Ramos (cell line): ENCODE measurements at regions not wholly inside any gene's neighbourhood (a gene's known extent, or its start where the extent isn't known, plus 50 kb on each side); places are given as distances from the start of the nearest gene placed in this dataset.

Experiments used
- in situ Hi-C: fragments of 300-500 bp; cut with MboI; formaldehyde crosslinking; loops from one replicate; pipeline ENCODE4 v1.14.3; 2022; ENCODE audit warnings: low sequenced_read_pairs; ENCODE audit not compliant: unreplicated experiment

DNA sequence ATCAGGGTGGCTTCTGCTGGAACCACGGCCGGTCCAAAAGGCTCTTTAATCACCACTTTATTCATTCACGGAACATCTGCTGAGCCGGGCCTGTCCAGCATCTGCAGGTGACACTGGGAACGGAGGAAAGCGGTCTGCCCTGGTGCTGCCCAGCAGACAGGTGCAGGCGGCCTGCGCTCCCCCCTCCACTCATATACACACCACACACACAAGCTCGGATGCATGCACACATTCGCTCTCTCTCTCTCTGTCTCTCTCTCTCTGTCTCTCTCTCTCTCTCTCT is 736.9 kb downstream of the BRD1 start:
- in situ Hi-C loops, result no loop called here

DNA sequence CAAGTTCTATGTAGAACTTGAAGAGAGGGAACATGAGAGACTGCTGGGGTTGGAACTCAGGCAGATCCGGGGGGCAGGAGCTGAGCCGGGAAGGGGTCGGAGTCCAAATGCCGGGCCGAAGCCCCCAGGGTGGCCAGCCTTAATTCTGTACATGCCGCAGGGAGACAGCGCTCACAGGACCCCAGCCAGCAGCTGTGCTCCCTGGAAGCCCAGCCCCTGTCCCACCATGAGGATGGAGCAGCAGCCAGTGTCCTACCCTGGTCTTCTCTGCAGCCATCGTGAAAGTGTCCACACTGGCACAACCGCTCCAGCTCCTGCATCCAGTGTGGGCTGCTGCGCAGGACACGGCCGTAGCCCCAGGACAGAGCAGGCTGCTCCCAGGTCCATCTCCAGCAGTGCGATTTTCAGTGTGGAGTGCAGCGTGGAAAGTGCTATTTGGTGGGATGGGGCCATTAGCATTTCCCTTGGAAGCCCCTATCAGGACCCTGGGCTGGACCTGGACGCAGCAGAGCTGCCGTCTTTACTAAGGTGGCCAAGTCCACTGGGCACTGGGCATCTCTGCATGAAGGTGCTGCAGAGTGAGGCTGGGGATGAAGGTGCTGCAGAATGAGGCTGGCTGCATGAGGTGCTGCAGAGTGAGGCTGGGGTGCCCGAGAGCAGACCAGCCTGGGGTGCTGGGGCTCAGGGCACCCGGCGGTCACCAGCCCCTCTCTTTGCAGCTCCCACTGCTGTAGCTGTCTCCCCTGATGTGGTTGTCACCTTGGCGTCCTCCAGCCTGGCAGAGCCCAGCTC is 737.4 kb downstream of the BRD1 start:
- in situ Hi-C loops, result no loop called here

DNA sequence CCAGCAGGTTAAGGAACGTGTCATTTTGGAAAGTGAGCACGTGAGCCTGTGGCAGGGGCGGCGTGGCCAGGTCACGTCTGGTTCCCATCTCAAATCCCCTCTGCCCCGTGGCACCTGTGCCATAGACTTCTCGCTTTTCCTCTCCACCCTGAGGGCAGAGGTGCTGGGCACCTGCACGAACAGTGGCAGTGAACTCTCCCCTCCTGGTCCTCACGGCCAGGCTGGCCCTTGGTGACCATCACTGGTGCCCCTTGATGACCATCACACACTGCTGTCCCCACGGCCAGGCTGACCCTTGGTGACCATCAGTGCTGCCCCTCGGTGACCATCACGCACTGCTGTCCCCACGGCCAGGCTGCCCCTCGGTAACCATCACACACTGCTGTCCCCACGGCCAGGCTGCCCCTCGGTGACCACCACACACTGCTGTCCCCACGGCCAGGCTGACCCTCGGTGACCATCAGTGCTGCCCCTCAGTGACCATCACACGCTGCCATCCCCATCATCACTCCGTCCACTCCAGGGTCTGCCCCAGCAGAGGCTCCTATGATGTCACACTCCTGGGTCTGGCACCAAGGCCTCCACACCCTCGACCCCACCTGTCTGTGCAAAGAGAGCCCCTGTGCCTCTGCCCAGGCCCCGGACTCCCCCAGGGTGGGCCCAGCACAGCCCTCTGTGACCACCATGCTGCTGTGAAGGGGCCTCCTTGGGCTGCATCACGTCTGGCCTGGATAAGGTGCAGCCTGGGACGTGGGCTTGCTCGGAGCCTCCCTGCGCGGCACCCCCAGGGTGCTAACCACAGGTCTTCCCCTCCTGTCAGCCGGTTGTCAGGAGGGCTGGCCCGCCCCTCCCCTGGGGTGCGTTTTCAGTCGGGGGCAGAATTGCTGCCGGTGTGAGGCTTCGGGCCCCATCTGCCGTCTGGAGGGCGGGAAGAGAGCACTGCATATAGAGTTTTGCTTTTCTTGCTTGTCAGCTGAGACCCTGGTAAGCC is 738.6 kb downstream of the BRD1 start:
- in situ Hi-C loops, result no loop called here

DNA sequence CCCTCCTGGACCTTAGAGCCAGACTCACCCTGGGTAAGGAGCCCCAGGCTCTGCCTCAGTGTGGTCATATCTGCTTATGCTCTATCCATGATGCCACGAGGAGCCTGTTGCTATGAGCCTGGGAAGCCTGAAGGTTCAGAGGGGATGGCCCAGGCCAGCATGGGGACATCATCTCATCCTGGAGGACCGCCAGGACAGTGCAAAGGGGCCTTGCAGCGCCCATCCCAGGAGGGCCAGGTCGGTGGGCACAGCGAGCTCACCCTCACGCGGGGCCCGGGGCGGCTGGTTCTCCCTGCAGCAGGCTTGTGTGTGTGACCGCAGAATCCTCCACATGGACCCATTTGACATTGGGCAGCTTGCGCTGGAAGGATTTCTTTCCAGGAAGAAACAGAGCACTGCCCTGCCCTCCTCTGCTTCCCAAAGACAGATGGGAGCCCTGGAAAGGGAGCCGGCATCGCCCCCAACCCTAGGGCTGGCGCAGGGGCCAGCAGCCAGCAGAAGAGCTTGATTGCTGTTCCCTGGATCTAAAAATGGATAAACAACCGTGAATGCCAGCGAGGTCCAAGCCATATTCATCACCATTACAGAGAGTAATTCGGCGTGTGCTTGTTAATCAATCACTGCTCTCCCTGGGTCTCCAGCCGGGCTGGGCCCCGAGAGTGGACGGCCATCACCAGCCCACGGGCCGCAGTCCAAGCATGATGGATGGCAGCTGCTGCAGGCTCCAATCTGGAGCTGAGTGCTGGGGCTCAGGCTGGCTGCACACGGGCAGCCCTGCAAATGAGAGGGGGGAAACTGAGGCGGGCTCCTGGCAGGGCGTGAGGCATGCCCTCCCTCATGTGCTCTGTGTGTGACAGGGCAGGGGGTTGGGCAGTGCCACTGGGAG is 739.7 kb downstream of the BRD1 start:
- in situ Hi-C loops, result no loop called here

DNA sequence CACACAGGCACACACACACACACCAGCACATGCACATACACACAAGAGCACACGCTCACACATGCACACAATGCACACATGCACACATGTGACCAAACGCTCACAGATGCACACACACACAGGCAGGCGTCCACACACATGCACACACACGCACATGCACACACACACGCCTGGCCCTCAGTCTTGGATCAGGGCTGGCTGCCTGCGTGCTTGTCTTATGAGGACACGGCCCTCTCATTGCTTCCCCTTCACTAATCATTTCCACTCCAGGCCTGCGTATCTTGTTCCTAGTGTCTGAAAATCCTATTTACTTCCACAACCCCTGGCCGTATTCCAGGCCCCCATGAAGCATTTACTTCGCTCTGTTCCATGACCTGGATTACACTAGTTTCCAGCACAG is 740.5 kb downstream of the BRD1 start:
- in situ Hi-C loops, result no loop called here

DNA sequence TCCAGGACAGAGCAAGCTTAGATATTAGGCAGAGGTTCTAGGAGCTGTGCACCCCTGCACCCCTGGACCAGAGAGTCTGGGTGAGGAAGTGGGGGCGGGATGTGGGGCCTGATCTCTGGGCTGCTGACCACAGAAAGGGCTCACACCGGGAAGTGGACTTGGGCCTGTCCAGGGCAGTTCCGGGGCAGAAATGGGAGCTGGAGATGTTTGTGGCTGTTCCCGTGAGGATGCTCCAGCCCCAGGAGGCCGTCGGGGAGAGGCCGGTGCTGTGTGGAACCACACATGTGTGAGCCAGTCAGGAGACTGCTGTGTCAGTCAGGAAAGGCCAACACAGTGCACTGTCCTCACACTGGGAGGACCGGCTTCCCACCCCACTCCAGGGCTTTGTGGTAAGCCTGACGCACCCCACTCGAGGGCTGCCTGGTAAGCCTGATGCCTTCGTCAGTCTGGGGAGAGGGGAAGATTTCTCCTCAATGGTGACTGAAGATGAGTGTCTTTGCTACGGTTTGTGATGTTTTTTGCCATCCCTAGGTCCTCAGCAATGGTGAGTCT is 741.0 kb downstream of the BRD1 start:
- in situ Hi-C loops, result no loop called here

DNA sequence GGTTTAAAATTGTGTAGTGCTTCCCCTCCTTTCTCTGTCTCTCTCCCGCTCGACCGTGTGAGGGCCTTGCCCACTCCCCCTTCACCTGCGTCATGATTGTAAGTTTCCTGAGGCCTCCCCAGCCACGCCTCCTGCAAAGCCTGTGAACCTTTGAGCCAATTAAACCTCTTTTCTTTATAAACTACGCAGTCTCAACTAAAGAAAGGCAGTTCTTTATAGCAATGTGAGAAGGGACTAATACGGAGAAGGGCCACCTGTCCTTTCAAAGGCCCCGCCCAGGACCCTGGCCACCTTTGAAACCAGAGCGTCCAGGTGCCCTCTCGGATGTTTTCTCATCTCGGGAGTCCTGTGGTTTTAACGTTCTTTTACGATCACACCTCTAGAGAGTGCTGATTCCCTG is 741.5 kb downstream of the BRD1 start:
- in situ Hi-C loops, result no loop called here

DNA sequence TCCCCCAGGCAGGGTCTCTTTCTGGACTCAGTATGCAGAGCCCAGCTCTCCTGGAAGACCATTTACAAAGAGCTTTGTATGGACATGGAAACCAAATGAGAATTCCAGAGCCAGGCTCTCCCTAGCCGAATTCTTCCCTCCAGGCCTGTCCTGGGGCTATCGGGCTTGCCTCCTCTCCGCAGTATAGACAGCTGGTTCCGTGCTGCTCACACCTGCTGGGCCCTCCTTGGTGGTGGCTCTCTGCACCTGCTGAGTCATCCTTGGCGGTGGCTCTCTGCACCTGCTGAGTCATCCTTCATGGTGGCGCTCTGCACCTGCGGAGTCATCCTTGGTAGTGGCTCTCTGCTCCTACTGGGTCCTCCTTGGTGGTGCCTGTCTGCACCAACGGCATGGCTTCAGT is 743.5 kb downstream of the BRD1 start:
- in situ Hi-C loops, result no loop called here

DNA sequence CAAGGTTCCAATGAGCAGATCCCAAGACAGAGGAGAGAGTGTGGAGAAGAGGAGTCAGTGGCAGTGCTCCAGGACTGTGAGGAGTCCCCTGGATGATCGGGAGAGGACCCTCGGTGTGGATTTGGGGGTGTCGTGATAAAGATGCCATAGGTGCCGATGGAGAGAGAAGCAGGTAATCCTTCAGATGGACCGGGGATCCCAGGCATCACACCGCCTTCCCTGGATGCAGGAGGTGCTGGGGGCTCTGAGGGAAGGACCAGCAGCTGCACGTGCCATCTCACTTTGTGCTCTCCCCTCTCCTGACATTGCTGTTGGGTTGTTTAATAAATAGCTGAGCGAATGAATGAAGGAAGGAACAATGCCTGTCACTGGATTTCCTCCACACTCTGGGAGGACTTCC is 744.1 kb downstream of the BRD1 start:
- in situ Hi-C loops, result no loop called here

DNA sequence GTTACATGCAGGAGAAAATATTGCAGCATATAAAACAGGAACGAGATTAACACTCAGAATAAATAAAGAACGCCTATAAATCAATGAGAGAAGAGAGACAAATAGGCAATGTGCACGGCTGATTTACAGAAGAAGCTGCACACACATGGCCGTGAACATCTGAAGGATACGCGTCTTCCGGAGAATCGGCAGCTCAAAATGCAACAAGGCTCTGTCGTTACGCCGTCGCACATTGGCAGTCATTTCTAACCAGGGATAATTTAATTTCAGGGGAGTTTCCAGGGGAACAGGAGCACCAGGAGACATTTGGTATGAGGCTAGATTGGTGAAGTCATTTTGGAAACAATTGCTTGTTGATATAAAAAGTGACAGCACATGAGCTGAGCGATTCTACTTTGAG is 745.2 kb downstream of the BRD1 start:
- in situ Hi-C loops, result no loop called here

DNA sequence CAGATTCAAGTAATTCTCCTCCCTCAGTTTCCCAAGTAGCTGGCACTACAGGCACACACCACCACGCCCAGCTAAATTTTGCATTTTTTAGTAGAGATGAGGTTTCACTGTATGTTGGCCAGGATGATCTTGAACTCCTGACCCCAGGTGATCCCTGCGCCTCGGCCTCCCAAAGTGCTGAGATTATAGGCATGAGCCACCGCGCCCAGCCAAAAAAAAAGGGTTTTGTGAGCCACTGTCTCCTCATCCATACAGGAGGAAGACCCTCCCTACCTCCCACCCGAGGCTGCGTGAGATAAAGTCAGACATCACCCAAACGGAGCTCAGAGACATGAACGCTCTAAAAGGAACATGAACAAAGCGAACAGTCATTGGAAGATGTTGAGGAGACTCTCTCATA is 745.7 kb downstream of the BRD1 start:
- in situ Hi-C loops, result no loop called here

DNA sequence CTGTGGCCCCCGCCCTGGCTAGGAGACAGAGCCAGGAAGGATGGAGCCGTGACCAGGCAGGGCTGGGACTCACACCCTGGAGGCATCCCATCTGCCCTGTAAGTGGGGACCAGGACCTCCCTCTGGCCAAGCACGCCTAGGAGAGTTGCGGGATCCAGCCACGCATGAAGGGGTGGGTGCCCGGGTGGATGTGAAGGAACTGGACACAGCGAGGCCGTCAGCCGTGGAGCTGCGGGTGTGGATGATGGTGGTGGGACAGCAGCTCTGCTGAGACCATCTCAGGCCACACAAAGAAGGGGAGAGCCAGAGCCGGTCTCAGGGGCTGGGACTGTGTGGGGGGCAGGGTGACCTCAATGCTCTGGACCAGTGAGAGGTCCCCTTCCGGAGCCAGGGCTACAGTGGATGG is 746.4 kb downstream of the BRD1 start:
- in situ Hi-C loops, result no loop called here

DNA sequence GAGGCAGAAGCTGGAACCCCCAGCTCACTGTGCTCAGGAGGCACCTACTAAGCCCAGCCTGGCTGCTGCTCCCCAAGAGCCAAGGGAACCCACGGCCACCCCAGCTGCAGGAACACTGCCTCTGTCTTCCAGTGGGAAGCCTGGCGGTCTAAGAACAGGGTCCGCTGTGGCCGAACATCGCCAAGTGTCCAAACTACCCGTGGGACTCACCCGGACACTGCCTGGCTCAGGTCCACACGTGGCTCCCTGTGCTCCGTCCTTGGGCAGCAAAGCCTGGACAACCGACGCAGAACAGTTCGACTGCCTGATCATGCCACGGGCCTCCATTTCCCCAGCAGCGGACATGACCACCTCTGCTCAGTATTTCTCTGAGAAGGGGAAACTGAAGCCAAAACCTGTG is 747.0 kb downstream of the BRD1 start:
- in situ Hi-C loops, result no loop called here

DNA sequence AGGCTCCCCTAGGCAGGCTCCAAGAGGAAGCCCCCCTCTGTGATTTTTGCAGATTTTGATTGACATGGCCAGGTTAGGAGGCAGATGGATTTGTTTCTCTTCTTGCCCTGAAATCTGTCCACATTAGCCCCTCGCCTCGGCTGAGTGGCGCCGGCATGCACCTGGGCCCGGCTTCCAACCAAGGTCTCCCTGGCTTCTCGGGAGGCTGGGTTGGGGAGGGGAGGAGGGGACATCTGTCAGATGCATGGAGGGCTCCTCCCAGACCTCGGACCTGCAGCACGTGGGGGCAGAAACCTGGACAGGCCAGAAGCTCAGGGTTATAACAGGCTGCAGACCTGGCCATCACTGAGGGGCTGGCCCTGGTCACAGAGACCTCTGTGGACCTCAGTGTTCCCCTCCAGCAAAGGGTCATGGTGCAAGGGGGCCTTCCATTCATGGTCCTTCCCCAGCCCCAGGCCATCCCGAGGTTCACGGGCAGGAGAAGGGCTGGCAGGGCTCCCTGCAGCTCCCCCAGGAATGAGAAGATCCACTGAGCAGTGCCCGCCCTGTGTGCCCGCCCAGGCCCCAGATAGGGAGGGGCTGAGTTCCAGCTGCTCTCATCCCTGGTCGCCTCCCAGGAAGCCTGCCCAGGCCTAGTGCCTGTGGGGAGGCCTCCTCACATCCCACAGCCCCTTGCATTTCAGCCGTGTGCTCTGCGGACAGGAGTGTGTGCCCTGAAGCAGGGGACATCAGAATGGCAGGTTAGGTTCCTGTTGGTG is 747.8 kb downstream of the BRD1 start:
- in situ Hi-C loops, result no loop called here

DNA sequence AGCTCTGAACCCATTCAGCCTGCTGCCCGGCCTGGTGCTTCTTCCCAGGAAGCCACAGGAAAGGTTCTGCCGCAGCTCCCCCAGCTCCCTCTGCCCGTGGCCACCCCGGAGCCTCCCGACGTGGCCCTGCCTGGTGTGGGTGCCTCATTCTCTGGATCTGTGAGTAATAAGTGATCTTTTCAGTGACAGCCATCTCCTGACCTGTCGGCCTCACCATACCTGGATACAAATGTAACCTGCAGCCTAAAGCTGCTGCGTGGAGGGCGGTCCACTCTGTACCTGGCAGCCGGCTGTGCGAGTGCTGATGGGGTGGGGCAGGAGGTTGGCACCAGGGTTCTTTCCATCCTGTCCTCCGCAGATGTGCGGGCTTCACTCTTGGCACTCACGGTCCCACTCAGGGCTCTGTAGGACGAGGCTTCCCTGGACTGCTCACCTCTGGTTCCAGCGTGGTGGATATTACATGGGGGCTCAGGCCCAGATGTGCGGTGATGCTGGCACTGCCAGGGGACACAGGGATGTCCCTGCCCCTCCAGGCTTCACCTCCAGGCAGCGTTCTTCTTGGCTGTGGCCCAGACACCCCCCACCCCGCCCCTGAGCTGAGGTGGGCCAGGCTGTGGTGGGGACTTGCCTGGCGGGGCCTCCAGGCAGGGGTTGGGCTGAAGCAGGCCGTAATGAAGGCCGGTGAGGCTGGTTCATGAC is 748.5 kb downstream of the BRD1 start:
- in situ Hi-C loops, result no loop called here

DNA sequence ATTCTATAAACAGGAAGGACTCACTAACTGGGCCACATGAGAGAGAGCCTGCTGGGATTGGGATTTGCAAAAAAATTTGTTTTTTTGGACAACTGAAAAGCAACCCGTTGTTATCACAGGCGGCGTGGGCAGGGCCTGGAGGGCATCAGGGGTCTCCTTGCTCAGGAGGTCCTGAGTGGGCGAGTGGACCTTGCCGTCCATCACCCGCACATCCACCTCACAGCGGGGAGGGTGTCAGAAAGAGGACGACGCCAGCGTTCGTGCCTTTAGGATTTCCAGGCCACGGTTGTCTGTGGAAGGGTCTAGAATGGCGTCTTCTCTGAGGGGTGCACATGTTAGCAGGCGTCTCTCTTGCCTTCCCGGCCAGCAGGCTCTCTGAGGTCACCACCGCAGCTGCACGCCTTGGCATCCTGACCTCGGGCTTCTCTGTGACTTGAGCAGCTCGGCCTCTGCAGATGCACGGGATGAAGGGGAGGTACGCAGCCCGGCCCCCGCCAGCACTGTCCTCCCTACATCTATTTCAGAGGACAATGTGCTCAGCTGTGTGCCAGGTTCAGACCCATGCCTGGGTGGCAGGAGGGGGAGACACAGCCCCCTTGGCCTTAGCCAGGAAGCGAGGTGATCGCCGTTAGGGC is 749.5 kb downstream of the BRD1 start:
- in situ Hi-C loops, result no loop called here

DNA sequence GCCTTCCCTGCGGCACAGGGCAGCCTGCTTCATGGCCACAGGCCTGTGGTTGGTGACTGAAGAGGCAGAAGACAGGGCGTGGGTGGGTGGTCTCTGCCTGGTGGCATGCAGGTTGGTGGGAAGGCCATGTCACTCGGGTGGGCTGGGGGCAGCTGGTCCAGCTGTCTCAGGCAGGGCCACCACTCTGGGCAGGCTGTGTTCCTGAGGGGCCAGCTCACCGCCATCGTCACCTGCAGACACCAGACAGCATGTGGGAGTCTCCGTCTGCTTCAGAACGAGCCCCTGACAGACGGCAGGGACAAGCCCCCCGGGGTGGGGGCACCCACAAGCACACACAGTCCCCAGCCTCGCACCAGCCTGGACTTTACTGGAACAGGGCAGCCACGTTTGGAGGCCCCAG is 750.1 kb downstream of the BRD1 start:
- in situ Hi-C loops, result no loop called here

DNA sequence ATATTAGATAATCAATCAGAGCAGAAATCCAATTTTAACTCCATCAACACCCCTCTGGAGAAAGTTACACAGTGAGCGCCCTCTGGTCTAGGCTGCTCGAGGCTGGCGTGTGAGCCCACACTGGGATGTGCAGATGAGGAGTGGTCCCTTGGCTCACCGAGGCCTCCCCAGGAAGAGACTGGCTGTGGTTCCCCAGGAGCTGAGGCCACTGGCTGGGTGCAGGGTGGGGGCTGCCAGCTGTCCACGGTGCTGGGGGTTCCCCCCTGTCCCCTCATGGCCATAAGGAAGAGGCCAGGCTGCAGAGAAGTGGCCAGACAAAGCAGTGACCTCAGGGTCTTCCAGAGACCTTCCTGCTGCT is 750.7 kb downstream of the BRD1 start:
- in situ Hi-C loops, result no loop called here
